Inflammatory macrophage treated with lipopolysaccharide for 1 hour (primary cell): ENCODE measurements at regions not wholly inside any gene's neighbourhood (a gene's known extent, or its start where the extent isn't known, plus 50 kb on each side); places are given as distances from the start of the nearest gene placed in this dataset.
A peak's percentile ranks its signal among the peaks of the same experiment; 100 is the strongest.

Experiments
- DNase-seq, 2 donors: peaks; one replicate each; pipeline ENCODE4 v3.0.0-alpha.2; 2020 to 2022

DNA sequence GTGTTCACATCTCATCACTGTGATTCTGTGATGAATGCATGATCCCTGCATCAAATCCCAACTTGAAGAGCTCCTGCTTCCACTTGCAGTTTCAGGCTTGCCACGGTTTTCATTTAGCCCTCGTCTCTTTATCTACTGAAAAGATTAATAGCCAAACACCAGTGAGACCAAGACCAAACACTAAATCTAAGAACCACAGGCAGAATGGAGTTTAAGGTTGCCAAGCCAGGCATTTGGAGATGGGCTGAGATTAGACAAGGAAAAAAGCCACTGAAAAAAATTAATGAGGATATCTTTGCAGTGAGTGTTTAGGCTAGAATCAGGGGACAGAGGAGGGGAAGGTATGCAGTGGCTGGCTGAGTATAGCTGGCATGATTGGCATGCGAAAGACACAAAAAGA, 227.2 kb upstream of the BLID start:
- DNase-seq = no peak

DNA sequence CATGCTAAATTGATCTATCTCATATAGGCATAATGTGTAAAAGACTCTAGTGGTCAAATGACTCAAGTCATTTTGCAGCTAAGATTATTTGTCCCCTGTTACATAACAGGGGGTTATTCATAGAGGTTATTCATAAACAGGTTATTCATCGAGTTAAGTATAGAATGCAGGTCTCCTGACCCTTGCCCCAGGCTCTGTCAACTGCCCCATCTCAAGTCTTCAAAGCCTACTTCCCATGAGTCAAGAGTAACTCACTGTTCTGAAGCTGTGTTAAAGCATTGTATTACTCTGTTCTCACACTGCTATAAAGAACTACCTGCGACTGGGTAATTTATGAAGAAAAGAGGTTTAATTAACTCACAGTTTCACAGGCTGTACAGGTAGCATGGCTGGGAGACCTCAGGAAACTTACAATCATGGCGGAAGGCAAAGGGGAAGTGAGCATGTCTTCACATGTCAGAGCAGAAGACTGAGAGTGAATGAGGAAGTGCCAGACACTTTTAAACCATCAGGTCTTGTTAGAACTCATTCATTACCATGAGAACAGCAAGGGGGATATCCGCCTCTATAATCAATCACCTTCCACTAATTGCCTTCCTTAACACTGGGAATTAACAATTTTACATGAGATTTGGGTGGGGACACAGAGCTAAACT, 226.2 kb upstream of the BLID start:
- DNase-seq = no peak

DNA sequence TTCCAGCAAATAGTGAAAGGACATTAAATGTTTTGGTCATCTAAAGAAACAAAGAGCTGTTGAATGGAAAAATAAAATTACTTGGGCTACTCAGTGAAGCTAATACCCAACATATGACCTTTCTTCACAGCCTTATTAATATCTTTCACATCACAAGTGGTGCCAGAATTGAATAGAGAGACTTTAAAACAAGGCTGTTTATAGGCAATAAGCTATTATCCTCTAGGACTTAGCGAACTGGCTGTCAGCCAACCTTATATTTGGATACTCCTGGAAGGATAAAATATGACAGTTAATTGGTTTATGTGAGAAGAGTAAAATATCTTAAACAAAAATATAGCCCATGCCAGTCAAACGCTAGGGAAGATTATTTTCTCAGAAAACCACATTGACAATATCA, 225.5 kb upstream of the BLID start:
- no peak for DNase-seq

DNA sequence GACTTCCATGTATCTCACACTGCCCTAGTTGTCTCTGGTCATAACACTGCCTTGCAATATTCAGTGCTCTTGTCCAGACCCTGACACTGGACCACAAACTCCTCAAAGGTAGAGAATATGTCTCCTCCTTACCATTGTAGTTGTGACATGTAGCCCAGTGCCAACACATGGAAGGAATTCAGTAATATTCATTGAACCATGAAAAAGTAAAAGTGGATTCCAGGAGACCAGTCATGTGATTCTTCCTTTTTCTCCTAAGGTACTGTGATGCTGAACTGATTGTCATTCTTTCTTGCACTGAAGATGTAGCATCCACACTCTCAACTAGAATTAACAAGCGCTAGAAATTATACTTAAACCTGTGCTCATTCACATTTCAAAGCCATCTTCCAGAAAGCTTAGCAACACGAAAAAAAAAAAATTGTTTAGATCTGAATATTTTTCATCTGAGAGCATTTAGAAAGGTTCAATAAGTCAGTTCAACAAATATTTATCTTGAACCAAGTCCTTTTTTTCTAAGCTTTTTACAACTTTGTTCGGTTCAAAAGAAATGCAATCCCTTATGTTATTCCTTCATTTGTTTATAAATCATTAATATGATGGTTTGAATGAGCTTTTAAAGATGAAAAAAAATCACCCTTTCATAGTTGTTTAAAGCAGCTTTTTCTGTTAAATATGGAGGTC, 224.7 kb upstream of the BLID start:
- no peak for DNase-seq

DNA sequence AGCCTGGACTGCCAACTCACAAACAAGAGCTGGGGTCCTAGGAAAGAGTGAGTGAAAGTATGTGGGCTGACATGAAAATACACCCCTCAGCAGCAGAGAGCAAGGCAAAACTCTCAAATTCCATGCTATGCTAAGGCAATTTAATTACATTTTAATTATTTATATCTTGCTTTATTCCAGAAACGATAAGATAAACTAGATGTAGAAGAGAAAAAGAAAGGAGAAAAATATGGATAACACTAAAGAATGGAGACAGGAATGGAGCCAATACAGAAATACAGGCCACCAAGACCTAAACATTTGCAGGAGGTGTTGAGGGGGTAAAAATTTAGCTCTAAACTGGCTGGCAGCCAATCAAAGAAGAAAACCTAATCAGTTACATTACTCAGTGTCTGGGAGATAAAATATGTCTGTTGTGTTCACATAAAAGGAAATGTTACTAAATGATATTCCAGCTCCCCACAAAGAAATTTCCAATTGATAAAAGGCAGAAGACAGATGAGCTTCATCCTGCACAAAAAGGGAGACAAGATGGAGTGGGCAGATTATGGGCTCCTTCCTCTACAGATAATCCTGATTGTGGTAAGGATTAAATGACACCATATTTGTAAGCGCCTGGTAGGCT, 223.5 kb upstream of the BLID start:
- no peak for DNase-seq

DNA sequence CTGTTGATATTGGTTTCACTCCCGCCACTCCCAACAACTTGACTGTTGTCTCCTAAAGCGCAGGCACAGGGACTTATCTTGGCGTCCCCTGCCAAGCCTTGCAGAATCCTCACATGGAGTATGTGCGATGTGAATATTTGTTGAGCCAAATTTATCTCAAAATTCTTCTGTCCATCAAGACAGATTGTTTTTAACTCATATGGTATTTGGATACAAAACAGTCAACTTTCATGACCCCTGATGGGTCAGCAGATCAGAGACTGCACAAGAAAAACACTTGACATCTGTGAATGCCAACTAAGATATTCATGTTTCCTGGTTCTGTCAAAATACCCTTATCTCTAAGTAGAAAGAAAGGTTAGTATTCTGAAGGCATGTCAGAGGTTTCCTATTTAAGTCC, 221.7 kb upstream of the BLID start:
- no peak for DNase-seq

DNA sequence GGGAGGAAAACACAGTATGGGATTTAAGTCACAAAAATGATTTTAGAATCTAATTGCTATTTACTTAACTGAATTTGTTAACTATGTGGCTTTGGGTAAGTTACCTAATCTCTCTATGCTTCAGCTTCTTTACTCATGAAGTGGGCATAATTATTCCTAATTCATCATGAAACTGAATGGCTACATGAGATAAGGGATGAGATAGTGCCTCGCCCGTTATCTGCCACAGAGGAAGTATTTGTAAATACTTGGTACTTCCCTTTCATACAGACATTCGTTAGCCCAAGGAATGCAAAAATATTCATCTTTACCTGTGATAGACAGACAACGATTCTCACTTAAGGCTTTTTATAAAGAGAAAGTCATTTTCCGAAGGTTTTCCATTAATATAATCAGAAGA, 221.2 kb upstream of the BLID start:
- no peak for DNase-seq

DNA sequence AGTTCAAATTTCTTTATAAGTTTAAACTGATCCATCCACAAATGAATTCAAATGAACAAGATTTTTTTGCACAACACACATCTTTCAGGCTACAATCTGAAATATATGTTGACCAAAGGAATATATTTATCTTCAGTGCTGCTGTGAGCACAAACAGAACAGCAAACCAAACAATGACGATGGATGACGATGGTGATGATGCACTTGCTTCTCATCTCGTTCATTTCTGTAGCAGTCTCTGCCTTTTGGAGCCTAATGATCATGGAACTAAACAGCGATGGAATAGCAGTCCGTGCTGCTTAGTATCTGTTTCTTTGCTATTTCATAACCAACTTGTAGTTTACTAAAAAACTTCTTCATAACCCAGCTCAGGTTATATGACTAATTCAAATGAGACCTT, 220.7 kb upstream of the BLID start:
- no peak for DNase-seq

DNA sequence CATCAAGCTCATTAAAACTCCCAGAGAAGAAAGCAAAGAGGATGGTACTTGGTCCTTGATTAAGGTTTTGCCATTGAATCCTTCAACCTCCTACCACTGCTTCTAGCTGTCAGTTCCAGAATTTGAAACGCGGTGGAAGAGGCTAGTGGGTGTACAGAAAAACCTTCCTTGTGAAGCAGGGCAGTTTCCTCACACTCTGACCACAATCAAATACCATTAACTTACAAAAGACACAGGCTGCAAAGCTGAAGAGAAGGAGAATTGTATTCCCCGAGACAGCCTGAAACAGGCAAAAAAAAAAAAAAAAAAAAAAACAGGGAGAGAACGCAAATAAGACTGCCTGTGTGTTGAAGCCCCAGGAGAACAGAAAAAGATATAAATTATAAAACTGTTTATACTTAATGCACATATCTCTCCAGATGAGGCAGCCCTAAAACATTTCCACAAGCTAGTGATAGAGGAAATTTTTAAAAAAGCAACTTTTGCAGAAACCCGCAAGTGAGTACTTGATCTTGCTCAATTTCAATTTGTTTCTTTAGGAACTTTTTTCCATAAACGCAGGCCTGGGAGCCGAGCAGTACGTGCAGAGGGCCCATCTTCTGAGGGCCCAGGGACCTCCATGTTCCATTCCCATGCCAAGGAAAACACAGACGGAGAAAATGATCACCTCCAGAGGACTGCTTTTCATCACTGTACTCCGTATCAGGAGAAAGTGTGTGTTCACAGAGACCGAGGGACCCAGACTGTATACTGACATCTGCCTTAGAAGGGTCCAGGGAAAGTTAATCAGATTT, 218.7 kb upstream of the BLID start:
- no peak for DNase-seq

DNA sequence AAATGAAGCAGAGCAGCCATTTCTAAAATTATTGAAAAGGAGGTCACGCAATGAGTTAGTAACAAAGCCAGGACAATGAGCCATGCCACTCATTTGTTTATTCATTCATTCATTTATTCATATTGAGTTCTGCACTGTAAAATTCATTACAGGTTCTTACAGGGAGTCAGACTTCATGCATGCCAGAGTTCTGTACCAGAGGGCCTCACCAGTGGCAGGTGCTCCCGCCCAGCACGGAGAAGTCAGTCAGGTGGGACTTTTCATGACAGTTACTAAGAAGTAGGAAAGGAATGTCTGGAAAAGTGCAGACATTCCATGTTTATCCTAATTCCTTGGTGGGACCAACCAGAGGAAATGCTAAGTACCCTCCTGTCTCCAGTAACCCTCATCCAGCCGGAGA, 217.5 kb upstream of the BLID start:
- DNase-seq = no peak

DNA sequence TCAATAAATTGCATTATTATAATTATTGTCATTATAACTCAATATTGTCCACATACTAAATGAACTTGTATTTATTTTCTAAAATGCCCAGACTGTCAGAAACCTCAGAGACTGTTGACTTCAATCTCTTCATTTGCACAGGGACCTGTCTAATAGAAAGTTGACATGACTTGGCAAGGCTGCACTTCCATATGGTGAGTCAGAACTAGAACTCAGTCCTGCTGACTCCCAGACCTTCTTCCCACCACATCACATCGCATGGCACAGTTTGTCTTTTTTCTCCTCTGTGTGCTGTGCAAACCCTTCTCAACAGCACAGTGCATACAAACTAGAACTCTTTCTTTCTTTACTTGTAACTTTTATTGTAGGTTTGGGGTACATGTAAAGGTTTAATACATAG, 215.1 kb upstream of the BLID start:
- no peak for DNase-seq

DNA sequence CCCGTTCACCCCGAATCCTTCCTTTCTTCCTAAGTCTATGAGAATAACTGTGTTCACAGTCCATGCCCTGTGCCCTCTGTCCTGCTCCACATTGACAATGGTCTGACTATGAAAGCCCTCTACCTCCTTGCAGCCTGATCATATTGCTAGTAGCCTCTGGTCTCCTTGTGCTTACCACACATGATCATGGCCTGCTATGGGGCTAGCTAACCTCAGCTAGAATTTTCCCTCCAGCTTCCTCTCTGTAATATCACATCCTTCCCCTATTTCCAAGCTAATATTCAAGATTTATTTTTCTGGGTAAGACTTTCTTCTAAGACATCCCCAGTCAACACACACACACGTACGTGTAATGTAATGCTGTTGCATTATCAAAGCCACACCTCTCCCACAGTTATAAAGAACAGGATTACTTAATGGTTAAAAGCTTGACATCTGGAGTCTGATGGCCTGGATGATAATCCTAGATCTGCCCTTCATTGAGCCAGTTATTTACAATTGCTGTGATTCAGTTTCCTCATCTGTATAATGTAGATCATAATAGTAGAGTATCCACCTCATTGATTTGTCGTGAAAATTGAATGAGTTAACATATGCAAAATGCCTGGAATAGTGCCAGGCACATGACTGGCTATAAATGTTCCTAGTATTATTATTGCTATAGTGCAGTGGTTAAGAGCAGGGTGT, 214.4 kb upstream of the BLID start:
- no peak for DNase-seq

DNA sequence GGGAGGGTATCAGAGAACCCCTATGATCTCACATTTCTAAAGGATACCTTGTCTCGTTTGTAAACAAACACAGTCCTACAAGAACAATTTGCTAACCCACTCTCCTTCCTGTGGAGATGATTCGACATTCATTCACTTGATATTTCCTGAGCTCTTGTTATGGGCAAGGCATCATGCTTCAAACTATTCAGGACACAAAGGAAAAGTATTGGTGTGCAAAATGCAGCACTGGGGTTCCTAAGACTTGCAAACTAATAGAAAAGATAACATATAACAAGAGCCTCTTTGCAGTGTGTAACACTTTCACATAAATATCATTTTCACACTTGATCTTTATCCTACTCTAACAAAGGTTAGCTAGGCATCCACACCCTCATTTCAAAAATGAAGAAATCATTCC, 211.5 kb upstream of the BLID start:
- no peak for DNase-seq

DNA sequence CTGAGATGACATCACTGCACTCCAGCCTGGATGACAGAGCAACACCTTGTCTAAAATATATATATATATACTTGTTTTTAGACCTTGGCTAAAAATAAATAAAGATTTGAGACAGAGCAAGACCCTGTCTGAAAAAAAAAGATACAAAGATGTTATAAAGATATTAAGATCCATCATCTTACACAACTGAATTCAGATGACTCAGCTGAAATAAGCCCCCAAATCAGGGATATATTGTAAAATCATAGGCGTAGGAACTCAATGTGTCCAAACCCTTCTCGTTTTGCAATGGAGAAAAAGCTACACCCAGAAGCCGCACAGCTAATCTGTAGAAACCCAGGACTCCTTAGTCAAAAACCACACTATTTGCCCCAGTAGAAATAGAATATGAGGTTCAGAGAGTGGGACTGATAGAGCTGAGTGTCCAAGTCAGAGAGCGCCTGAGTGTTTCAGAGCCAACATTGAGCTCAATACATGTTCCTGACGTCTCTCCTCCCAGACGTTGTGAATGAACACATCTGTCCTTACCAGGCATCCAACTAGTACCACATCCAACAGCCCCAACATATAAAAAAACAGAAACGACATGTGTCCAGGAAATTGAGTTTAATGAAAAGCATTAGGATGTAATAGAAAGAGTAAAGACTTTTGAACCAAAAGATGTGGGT, 207.9 kb upstream of the BLID start:
- DNase-seq = no peak

DNA sequence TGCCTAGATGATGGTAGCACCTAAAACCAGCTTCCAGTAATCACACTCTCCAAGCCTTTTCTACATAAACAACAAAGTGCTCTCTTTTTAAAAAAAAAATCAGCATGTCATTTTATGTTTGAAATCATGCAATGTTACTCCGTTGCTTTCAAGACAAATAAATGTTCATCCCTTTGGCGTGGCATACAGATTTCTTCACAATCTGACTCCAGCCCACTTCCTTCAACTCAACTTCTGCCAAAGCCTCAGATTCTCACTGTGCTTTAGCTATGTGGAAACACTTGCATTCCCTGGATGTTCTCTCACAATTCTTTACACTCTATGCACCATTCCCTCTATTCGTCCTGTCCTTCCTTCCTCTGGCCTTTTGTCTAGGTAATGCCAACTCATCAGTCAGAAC, 206.3 kb upstream of the BLID start:
- DNase-seq = peak; percentile 28 to 41

DNA sequence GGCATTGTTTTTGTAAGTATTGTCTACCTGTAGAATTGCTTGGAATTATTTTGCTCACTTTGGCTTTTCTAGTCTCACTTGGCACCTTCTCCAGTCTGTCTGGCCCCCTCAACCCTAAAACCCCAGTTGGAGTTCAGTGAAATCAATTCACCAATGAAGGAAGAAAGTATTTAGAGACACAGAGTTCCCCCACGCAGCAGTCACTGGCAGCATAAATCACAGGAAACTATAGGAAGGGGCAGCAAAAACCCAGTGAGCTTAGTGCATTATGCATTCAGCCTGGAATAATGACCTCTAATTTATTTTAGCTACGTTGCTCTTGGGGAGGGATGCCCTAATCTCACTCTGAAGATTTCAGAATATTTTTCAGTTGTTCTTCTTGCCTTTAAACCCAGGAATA, 204.7 kb upstream of the BLID start:
- DNase-seq = no peak

DNA sequence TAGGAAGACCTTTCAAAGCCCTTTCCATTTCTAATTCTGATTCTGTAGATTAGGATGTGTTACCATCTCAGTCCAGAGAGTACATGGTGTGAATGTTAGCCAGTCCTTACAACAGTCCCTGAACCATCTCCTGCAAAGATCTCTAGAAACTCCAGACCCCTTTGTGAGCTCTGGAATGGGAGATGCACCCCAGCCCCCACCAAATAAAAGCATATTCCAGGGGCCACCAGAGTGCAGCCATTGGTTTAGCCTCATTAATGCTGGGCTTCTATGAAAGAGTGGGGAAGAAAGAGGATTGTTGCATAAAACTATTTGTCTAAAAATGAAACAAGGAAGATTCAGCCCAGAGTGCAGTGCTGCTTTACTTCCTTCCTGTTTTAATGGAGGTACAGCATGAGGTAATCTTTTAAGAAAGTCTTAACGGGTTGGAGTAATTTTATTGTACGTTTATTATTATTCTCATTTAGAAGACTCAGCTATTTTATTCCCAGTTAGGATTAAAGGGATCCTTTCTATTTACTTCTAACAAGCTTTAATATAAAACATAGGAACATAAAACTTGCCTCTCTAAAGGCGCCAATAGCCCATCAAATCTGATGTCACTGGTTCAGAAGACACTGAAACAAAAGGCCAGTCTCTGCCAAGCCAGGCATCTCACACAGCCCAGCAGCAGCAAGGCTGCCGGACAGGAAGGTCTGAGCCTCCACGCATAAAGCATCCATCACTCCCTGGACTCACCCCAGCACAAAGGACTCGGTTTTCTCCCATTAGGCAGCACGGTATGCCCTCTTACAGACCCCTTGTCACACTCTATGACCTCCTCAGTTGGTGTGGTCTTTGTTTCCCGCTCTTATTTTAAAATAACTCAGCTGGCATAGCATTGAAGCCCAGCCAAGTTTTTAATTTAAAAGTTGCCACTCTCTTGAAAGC, 203.9 kb upstream of the BLID start:
- peak; percentile 41 to 58 for DNase-seq

DNA sequence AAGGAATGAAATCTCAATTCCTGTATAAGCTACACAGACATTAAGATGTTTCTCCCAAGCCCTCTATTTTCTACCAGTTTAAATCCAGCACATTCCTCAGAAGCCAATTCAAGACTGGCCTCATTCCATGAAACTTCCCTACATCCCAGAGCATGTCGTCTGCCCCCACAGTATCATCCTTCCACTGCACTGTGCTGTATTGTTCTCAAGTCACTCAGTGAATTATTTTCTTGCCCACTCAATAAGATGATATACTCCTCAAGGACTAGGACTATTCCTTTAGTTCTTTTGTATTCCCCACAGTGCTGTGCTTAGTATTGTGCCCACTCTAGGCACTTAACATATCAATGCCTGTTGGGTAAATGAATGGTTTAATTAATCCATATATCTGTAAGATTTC, 203.1 kb upstream of the BLID start:
- no peak for DNase-seq

DNA sequence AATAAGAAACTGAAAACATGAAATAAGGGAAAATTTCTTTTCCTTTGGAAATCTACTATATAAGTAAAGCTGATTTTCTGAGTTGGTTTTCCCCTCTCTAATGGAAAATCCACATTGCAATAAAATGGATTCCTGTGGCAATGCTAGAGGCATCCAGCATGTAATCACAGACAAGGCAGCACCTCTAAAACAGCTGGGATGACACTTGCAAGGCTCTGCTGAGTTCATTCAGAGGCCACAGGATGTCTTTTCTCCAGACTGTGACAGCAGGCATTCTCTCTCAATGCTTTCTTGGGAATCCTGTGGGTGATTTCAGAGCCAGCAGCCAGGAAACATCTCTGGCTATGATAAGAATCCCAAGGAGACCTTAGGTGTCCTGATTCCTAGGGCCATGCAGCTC, 201.3 kb upstream of the BLID start:
- DNase-seq = peak; percentile 8 to 54

DNA sequence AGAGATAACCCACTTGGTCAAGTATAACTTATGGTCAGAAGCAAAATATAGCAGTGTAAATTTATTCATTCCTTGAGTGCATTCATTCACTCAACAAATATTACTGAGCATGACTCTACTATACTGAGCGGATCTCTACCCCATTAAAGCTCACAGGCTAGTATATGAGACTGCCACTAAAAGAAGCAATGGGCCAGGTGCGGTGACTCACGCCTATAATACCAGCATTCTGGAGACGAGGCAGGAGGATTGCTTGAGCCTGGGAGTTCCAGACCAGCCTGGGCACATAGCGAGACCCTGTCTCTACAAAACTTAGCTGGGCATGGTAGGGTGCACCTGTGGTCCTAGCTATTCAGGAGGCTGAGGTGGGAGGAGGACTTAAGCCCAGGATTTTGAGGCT, 197.6 kb upstream of the BLID start:
- no peak for DNase-seq

DNA sequence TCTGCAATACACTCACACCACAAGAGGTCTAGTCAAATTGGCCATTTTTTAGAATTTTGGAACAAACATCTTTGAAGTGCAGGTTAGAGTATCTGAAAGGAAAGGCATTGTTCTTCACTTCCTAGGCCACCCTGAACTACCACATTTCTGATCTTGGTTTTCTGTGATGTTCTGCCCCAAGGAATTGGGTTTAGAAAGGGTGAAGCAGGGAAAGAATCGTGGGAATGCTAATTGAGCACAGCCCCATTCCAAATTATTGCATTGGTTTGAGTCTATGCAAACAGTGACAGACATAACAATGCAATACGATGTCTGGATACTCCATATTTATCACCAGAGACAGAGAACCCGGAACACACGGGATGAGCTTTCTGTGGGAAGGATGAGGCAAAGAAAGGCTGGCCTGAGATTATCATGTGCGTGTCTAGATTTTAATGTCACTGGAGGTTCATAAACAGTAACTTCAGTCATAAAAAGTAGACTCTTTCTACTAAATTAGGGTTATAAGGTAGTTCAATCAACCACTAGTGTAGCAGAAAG, 195.3 kb upstream of the BLID start:
- DNase-seq = no peak
